Fibroblast of villous mesenchyme (primary cell): ENCODE measurements at regions not wholly inside any gene's neighbourhood (a gene's known extent, or its start where the extent isn't known, plus 50 kb on each side); places are given as distances from the start of the nearest gene placed in this dataset.
A peak's percentile ranks its signal among the peaks of the same experiment; 100 is the strongest.

ENCODE experiments used
- DNase-seq: peaks from one replicate; pipeline ENCODE4 v3.0.0-alpha.2; 2010; ENCODE audit warnings: low read depth
- H3K4me3 ChIP-seq: 2 replicates; pipeline ENCODE4 v1.5.1; 2011; ENCODE audit warnings: low read depth, mild to moderate bottlenecking, low read length
- TF ChIP-seq, protein P1 (sequence below): IDR thresholded peaks from 2 replicates; pipeline ENCODE4 v1.5.1; 2012; ENCODE audit warnings: low read depth, mild to moderate bottlenecking, low read length; ENCODE audit not compliant: insufficient read depth

GRCh38 chr1:187326557-187326956 is 497.8 kb downstream of the PLA2G4A start:
- no peak overlapping the region for H3K4me3 ChIP-seq
- TF ChIP-seq, protein P1, sequence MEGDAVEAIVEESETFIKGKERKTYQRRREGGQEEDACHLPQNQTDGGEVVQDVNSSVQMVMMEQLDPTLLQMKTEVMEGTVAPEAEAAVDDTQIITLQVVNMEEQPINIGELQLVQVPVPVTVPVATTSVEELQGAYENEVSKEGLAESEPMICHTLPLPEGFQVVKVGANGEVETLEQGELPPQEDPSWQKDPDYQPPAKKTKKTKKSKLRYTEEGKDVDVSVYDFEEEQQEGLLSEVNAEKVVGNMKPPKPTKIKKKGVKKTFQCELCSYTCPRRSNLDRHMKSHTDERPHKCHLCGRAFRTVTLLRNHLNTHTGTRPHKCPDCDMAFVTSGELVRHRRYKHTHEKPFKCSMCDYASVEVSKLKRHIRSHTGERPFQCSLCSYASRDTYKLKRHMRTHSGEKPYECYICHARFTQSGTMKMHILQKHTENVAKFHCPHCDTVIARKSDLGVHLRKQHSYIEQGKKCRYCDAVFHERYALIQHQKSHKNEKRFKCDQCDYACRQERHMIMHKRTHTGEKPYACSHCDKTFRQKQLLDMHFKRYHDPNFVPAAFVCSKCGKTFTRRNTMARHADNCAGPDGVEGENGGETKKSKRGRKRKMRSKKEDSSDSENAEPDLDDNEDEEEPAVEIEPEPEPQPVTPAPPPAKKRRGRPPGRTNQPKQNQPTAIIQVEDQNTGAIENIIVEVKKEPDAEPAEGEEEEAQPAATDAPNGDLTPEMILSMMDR: no peak
- DNase-seq: no peak

GRCh38 chr1:187336441-187337168 is 507.9 kb downstream of the PLA2G4A start:
- DNase-seq: no peak
- TF ChIP-seq, protein P1: no peak
- no peak overlapping the region for H3K4me3 ChIP-seq

- TF ChIP-seq, protein P1: no peak
Measured at GRCh38 chr1:187338762-187339412, 510.1 kb downstream of the PLA2G4A start.

GRCh38 chr1:187342495-187342894 is 513.7 kb downstream of the PLA2G4A start:
- TF ChIP-seq, protein P1: no peak
- DNase-seq: peak; percentile 28
- no peak overlapping the region for H3K4me3 ChIP-seq

More at GRCh38 chr1:187338762-187339412, 510.1 kb downstream of the PLA2G4A start:
- no peak overlapping the region for H3K4me3 ChIP-seq
- DNase-seq: no peak

GRCh38 chr1:187374082-187374481 is 545.3 kb downstream of the PLA2G4A start:
- DNase-seq: no peak
- TF ChIP-seq, protein P1: no peak
- H3K4me3 ChIP-seq: no peak overlapping the region

- TF ChIP-seq, protein P1: no peak
- no peak overlapping the region for H3K4me3 ChIP-seq
- no peak for DNase-seq
Measured at GRCh38 chr1:187374742-187375141, 546.0 kb downstream of the PLA2G4A start.
